GM10248 (cell line): ENCODE measurements at regions not wholly inside any gene's neighbourhood (a gene's known extent, or its start where the extent isn't known, plus 50 kb on each side); places are given as distances from the start of the nearest gene placed in this dataset.
"Not testable (repeated sequence)": the region's sequence is repeated elsewhere in the genome, so short reads cannot be mapped to it uniquely, and the experiment has no call there.

ENCODE experiments used
- CTCF ChIA-PET: fragments of 300-600 bp; sonication (Branson Sonifier 250); formaldehyde crosslinking; extraction: SDS; loops from one replicate; lab custom pipeline; 2021; ENCODE audit warnings: antibody characterized with exemption; lab: Yijun Ruan, JAX
- POLR2A ChIA-PET: fragments of 350-650 bp; sonication (Branson Sonifier 250); formaldehyde crosslinking; extraction: SDS; loops from one replicate; lab custom pipeline; 2020; ENCODE audit warnings: antibody characterized with exemption; lab: Yijun Ruan, JAX
- DNase-seq: peaks from one replicate; pipeline ENCODE4 v3.0.0; 2012; ENCODE audit errors: extremely low spot score
- TF ChIP-seq, protein P1 (sequence below): IDR thresholded peaks from 2 replicates; pipeline ENCODE4 v1.5.1; 2012; ENCODE audit warnings: mild to moderate bottlenecking, low read depth; ENCODE audit errors: extremely low read depth, missing control alignments, control extremely low read depth

DNA sequence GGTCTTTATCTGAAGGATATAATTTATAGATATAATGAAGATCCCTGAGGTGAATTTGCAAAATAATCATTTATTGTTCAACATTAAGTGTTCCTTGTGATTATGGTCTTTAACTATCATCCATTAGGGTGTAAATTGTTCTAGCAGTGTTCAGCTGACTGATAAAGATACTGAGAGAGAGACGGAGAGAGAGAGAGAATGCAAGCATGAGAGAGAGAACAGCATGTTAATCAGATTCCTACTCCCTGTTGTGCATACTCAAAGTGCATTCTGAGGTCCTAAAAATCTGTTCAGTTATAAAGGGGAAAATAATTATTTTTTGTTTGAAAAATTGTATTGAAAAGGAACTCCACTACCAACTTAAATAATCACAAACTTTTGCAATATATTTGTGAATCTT, 271.0 kb upstream of the CBLB start:
- POLR2A ChIA-PET = no interaction called here
- TF ChIP-seq, protein P1, sequence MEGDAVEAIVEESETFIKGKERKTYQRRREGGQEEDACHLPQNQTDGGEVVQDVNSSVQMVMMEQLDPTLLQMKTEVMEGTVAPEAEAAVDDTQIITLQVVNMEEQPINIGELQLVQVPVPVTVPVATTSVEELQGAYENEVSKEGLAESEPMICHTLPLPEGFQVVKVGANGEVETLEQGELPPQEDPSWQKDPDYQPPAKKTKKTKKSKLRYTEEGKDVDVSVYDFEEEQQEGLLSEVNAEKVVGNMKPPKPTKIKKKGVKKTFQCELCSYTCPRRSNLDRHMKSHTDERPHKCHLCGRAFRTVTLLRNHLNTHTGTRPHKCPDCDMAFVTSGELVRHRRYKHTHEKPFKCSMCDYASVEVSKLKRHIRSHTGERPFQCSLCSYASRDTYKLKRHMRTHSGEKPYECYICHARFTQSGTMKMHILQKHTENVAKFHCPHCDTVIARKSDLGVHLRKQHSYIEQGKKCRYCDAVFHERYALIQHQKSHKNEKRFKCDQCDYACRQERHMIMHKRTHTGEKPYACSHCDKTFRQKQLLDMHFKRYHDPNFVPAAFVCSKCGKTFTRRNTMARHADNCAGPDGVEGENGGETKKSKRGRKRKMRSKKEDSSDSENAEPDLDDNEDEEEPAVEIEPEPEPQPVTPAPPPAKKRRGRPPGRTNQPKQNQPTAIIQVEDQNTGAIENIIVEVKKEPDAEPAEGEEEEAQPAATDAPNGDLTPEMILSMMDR = no peak
- DNase-seq = no peak
- CTCF ChIA-PET = interaction anchor here (1.4 to 1.5 kb wide), 2 partner anchors 27 to 47 kb away, joined by 3 read pairs; no protein-coding TSS in a partner anchor

DNA sequence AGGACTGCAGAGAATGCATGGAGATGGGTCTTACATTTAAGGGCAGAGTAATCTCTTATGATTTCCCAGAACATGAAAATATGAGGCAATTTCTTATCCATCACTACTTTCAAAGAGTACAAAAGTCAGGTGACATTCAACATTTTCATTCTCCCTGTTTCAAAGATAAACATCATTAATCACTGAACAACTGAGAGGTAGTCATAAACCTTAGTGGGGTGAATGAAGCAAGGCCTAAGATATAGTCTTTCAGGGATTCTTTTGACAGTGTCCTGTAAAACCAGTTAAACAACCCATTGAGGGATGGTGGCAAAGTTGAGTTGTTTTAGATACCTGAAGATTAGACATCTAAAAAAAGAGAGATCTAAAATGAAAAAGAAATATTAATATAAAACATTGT, 271.6 kb upstream of the CBLB start:
- TF ChIP-seq, protein P1 = no peak
- ChIA-PET POLR2A (no interaction called here), CTCF (interaction anchor here (1.4 kb wide), 1 partner anchor 27 kb away, joined by 3 read pairs; no protein-coding TSS in a partner anchor)
- DNase-seq = no peak

DNA sequence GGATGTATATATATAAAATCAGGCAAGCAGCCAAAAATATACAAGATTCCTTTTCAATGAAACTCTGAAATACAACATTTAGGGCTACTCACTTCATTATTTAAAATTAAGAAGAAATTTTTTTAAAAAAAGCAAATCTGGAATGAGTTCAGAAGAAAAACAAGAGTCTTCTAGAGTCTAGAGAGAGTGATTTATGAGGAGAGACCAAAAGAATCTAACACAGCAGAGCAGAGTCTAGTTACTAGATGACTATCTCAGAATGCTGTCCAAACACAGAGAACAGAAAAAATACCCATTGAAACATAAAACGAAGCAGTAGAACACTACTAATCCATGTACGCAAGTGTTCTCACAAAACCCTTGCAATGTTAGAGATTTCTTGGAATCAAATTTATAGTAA, 275.2 kb upstream of the CBLB start:
- CTCF ChIA-PET = no interaction called here
- TF ChIP-seq, protein P1 = no peak
- no peak for DNase-seq
- POLR2A ChIA-PET = no interaction called here

DNA sequence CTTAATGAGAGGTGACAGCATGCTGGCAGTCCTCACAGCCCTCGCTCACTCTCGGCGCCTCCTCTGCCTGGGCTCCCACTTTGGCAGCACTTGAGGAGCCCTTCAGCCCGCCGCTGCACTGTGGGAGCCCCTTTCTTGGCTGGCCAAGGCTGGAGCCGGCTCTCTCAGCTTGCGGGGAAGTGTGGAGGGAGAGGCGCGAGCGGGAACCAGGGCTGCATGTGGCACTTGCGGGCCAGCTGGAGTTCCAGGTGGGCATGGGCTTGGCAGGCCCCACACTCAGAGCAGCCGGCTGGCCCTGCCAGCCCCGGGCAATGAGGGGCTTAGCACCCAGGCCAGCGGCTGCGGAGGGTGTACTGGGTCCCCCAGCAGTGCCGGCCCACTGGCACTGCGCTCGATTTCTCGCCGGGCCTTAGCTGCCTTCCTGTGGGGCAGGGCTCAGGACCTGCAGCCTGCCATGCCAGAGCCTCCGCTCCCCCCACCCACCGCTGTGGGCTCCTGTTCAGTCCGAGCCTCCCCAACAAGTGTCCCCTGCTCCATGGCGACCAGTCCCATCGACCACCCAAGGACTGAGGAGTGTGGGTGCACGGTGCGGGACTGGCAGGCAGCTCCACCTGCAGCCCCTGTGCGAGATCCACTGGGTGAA, 279.7 kb upstream of the CBLB start:
- DNase-seq, POLR2A ChIA-PET: not testable (repeated sequence)
- CTCF ChIA-PET = interaction anchor here (1.1 kb wide), 1 partner anchor 10 kb away, joined by 5 read pairs; no protein-coding TSS in a partner anchor

DNA sequence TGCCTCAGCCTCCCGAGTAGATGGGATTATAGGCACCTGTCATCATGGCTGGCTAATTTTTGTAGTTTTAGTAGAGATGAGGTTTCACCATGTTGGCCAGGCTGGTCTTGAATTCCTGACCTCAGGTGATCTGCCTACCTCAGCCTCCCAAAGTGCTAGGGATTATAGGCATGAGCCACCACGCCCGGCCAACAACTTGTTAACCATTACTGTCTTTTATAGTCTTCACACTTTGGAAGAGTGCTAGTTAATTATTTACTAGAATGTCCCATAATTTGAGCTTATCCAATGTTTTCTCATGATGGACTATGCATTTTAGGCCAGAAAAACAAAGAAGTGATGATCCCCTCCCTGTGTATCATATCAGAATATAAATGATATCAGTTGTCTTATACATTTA, 288.6 kb upstream of the CBLB start:
- ChIA-PET CTCF (interaction anchor here (1.1 to 1.4 kb wide), 3 partner anchors 8 to 11 kb away, joined by 3 to 5 read pairs (median 4); no protein-coding TSS in a partner anchor), POLR2A (no interaction called here)
- TF ChIP-seq, protein P1 = no peak
- DNase-seq = no peak

DNA sequence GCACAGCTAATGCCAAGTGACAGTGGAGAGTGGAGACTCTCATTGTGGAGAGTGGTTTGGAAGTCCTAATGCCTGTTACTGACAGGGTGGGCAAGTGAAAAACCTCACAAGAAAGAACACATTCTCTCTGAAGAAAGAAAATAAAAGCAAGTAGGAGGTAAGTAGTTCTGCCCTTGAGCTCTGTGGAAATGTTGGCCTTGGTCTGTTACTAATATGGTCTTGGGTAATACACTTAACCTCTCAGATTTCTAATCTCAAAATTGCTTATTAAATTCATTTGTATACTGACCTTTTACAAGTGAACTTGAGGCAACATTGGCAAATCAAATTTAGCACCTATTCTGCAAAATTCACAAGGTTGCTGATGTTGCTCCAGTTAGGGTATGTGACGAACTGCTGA, 291.6 kb upstream of the CBLB start:
- TF ChIP-seq, protein P1 = no peak
- DNase-seq = no peak
- CTCF ChIA-PET = interaction anchor here (1.0 kb wide), 1 partner anchor 8 kb away, joined by 3 read pairs; no protein-coding TSS in a partner anchor
- POLR2A ChIA-PET = no interaction called here

DNA sequence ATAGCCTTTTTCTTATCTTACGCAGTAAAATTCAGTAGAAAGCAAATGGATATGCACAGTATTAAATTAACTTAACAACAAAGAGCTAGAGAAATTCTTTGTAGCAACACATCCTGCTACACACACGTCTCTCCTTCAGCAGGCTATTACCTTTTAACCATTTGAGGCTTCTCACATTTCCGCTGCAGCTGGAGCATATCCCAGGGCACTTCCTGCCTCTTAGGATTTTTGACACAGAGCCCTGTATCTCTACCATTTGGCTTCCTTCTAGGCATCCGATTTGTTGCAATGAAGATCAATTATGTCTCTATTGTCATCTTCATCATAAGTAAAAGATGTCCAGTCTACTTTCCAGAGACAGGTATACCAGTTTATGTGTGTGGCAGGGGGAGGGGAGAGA, 292.4 kb upstream of the CBLB start:
- ChIA-PET POLR2A (no interaction called here), CTCF (no interaction called here)
- no peak for DNase-seq
- TF ChIP-seq, protein P1 = no peak
